ENCODE measurements at regions not wholly inside any gene's neighbourhood (a gene's known extent, or its start where the extent isn't known, plus 50 kb on each side); places are given as distances from the start of the nearest gene placed in this dataset.

- TF ChIP-seq, protein P1, sequence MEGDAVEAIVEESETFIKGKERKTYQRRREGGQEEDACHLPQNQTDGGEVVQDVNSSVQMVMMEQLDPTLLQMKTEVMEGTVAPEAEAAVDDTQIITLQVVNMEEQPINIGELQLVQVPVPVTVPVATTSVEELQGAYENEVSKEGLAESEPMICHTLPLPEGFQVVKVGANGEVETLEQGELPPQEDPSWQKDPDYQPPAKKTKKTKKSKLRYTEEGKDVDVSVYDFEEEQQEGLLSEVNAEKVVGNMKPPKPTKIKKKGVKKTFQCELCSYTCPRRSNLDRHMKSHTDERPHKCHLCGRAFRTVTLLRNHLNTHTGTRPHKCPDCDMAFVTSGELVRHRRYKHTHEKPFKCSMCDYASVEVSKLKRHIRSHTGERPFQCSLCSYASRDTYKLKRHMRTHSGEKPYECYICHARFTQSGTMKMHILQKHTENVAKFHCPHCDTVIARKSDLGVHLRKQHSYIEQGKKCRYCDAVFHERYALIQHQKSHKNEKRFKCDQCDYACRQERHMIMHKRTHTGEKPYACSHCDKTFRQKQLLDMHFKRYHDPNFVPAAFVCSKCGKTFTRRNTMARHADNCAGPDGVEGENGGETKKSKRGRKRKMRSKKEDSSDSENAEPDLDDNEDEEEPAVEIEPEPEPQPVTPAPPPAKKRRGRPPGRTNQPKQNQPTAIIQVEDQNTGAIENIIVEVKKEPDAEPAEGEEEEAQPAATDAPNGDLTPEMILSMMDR (IDR thresholded peaks at IDR 0.05 in 2 of 3, conservative IDR thresholded peaks at IDR 0.05 in 1 of 3; ENCODE audit: borderline replicate concordance in 1 of 3, insufficient read depth in 1 of 3, low read depth in 2 of 3, low read length in 2 of 3) = no peak
- TF ChIP-seq FOSL1 (IDR thresholded peaks at IDR 0.05; ENCODE audit: low read depth) (no peak), POLR2A (IDR thresholded peaks at IDR 0.05; ENCODE audit: borderline replicate concordance, extremely low read depth, insufficient read depth, insufficient read length) (no peak), ZBTB33 (IDR thresholded peaks at IDR 0.05; ENCODE audit: extremely low read depth, insufficient replicate concordance, low read length) (no peak), YY1 (IDR thresholded peaks at IDR 0.05; ENCODE audit: extremely low read depth, insufficient replicate concordance, low read depth, low read length) (no peak), TCF7L2 (IDR thresholded peaks at IDR 0.05; ENCODE audit: borderline replicate concordance, extremely low read depth, insufficient read depth, insufficient read length) (no peak), SRF (IDR thresholded peaks at IDR 0.05; ENCODE audit: low read depth) (no peak), EZH2 (IDR thresholded peaks at IDR 0.05) (no peak), POLR2AphosphoS5 (IDR thresholded peaks at IDR 0.05; ENCODE audit: low read depth, low read length) (no peak), EZH2phosphoT487 (IDR thresholded peaks at IDR 0.05; ENCODE audit: borderline replicate concordance) (no peak), RAD21 (IDR thresholded peaks at IDR 0.05; ENCODE audit: low read depth) (no peak), ZNF274 (IDR thresholded peaks at IDR 0.05; ENCODE audit: low read depth, low read length) (no peak)
- TF ChIP-seq, protein P2, sequence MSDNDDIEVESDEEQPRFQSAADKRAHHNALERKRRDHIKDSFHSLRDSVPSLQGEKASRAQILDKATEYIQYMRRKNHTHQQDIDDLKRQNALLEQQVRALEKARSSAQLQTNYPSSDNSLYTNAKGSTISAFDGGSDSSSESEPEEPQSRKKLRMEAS (IDR thresholded peaks at IDR 0.05) = no peak
These were observed 206.0 kb downstream of the SPP2 start for GRCh38 chr2:234256516-234256915.

Measured in HCT116 (cell line).